ENCODE measurements at regions not wholly inside any gene's neighbourhood (a gene's known extent, or its start where the extent isn't known, plus 50 kb on each side); places are given as distances from the start of the nearest gene placed in this dataset.

- Histone ChIP-seq H3K27me3 (ENCODE audit: insufficient read depth, poor library complexity, severe bottlenecking) (no peaks in the 10 kb centered on the region), H3K27ac (replicated peaks) (no peak overlapping the region), H3K4me3 (replicated peaks; ENCODE audit: insufficient read depth, low read length) (no peak overlapping the region)
- DNase-seq (ENCODE audit: low read depth in 1 of 2, low spot score in 1 of 2) = no peak
- TF ChIP-seq, protein P1, sequence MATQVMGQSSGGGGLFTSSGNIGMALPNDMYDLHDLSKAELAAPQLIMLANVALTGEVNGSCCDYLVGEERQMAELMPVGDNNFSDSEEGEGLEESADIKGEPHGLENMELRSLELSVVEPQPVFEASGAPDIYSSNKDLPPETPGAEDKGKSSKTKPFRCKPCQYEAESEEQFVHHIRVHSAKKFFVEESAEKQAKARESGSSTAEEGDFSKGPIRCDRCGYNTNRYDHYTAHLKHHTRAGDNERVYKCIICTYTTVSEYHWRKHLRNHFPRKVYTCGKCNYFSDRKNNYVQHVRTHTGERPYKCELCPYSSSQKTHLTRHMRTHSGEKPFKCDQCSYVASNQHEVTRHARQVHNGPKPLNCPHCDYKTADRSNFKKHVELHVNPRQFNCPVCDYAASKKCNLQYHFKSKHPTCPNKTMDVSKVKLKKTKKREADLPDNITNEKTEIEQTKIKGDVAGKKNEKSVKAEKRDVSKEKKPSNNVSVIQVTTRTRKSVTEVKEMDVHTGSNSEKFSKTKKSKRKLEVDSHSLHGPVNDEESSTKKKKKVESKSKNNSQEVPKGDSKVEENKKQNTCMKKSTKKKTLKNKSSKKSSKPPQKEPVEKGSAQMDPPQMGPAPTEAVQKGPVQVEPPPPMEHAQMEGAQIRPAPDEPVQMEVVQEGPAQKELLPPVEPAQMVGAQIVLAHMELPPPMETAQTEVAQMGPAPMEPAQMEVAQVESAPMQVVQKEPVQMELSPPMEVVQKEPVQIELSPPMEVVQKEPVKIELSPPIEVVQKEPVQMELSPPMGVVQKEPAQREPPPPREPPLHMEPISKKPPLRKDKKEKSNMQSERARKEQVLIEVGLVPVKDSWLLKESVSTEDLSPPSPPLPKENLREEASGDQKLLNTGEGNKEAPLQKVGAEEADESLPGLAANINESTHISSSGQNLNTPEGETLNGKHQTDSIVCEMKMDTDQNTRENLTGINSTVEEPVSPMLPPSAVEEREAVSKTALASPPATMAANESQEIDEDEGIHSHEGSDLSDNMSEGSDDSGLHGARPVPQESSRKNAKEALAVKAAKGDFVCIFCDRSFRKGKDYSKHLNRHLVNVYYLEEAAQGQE (IDR thresholded peaks at IDR 0.05; ENCODE audit: insufficient replicate concordance, low read depth) = no peak
- TF ChIP-seq POLR2AphosphoS5 (IDR thresholded peaks at IDR 0.05; ENCODE audit: low read depth) = no peak
- no peak for TF ChIP-seq SPI1 (IDR thresholded peaks at IDR 0.05; ENCODE audit: borderline replicate concordance, low read depth)
- TF ChIP-seq GABPA (IDR thresholded peaks at IDR 0.05; ENCODE audit: low read depth) = no peak
Observed at GRCh38 chr2:215598376-215598975, 162.6 kb upstream of the FN1 start.

DNA sequence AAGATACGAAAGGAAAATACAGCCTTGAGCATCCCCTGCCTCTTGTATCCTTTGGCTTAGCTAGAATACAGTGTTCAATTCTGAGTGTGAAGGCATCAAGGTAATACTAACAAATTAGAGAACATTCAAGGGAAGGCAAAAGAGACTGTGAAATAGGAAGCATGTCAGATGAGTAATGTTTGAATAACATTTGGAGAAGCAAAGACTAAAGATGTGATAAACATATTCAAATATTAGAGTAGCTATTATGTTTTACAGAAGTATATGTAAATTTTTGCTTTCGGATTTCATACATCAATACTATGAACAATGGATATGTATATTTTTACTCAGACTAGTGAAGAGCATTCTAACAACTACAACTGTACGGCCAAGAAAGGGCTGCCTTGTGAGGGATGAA is 161.7 kb upstream of the FN1 start:
- Histone ChIP-seq H3K4me3 (replicated peaks; ENCODE audit: insufficient read depth, low read length) (no peak overlapping the region), H3K27me3 (ENCODE audit: insufficient read depth, poor library complexity, severe bottlenecking) (no peaks in the 10 kb centered on the region), H3K27ac (replicated peaks) (no peak overlapping the region)
- no peak for TF ChIP-seq GABPA (IDR thresholded peaks at IDR 0.05; ENCODE audit: low read depth)
- TF ChIP-seq CTCF (IDR thresholded peaks at IDR 0.05; ENCODE audit: insufficient read depth, low read length) = no peak
- no peak for TF ChIP-seq SPI1 (IDR thresholded peaks at IDR 0.05; ENCODE audit: borderline replicate concordance, low read depth)
- TF ChIP-seq POLR2AphosphoS5 (IDR thresholded peaks at IDR 0.05; ENCODE audit: low read depth) = no peak
- TF ChIP-seq, protein P1 (IDR thresholded peaks at IDR 0.05; ENCODE audit: insufficient replicate concordance, low read depth) = no peak
- no peak for DNase-seq (ENCODE audit: low read depth in 1 of 2, low spot score in 1 of 2)

DNA sequence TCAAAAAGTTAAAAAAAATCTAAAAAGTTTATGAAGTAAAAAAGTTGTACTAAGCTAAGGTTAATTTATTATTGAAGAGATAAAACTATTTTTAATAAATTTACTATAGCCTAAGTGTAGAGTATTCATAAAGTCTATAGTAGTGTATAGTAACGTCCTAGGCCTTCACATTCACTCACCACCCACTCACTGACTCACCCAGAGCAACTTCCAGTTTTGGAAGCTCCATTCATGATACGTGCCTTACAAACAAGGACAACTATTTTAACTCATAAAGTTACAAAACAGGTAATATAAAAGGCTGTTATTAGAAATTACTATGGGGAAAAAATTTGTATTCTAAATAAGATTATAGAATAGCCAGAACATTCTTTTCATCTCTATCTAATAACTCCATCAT is 158.9 kb upstream of the FN1 start:
- Histone ChIP-seq H3K27ac (replicated peaks) (no peak overlapping the region), H3K4me3 (replicated peaks; ENCODE audit: insufficient read depth, low read length) (no peak overlapping the region), H3K27me3 (ENCODE audit: insufficient read depth, poor library complexity, severe bottlenecking) (peaks cover 3% of the 10 kb centered on the region)
- no peak for TF ChIP-seq POLR2AphosphoS5 (IDR thresholded peaks at IDR 0.05; ENCODE audit: low read depth)
- TF ChIP-seq CTCF (IDR thresholded peaks at IDR 0.05; ENCODE audit: insufficient read depth, low read length) = no peak
- no peak for TF ChIP-seq SPI1 (IDR thresholded peaks at IDR 0.05; ENCODE audit: borderline replicate concordance, low read depth)
- TF ChIP-seq, protein P1 (IDR thresholded peaks at IDR 0.05; ENCODE audit: insufficient replicate concordance, low read depth) = no peak
- no peak for TF ChIP-seq GABPA (IDR thresholded peaks at IDR 0.05; ENCODE audit: low read depth)
- DNase-seq (ENCODE audit: low read depth in 1 of 2, low spot score in 1 of 2) = no peak

Measured in HL-60 (cell line).